SK-N-SH (cell line): ENCODE measurements at regions not wholly inside any gene's neighbourhood (a gene's known extent, or its start where the extent isn't known, plus 50 kb on each side); places are given as distances from the start of the nearest gene placed in this dataset.

Experiments
- CTCF ChIA-PET: fragments of 300-600, 350-600 bp; formaldehyde crosslinking; extraction: SDS; loops from one replicate; lab custom pipeline; 2021; lab: Yijun Ruan, JAX
- POLR2A ChIA-PET: fragments of 350-600 bp; sonication (Branson Sonifier 250); formaldehyde crosslinking; extraction: SDS; loops from one replicate; lab custom pipeline; 2020; ENCODE audit warnings: antibody characterized with exemption, inconsistent platforms; lab: Yijun Ruan, JAX
- DNase-seq: peaks from one replicate; pipeline ENCODE4 v3.0.0; 2012
- H2AFZ ChIP-seq: fragments of 200-600 bp; sonication (generic); 2 replicates; pipeline ENCODE4 v1.8.1; 2016; ENCODE audit warnings: antibody characterized with exemption, mild to moderate bottlenecking, low read depth
- H3F3A ChIP-seq: fragments of 200-600 bp; sonication (generic); replicated peaks from 2 replicates; pipeline ENCODE3; 2016; ENCODE audit warnings: antibody characterized with exemption, mild to moderate bottlenecking; ENCODE audit not compliant: insufficient read depth
- H3K27ac ChIP-seq, 2 experiments: fragments of 200-500 bp in 1 of 2; fragments of 200-600 bp in 1 of 2; sonication (Bioruptor generic) in 1 of 2; sonication (generic), shearing (Covaris generic) in 1 of 2; 2 replicates each; pipeline versions ENCODE4 v1.5.1 to v1.6.1; 2014 to 2016; ENCODE audit warnings: low read depth in 2 of 2, inconsistent platforms in 1 of 2, low read length in 1 of 2, mild to moderate bottlenecking in 1 of 2, mixed read lengths in 1 of 2
- H3K27me3 ChIP-seq: fragments of 200-600 bp; sonication (generic), shearing (Covaris generic); 2 replicates; pipeline ENCODE4 v1.6.1; 2016; ENCODE audit warnings: mixed run types; ENCODE audit not compliant: insufficient read depth
- H3K36me3 ChIP-seq, 2 experiments: fragments of 200-500 bp in 1 of 2; fragments of 200-600 bp in 1 of 2; sonication (Bioruptor generic) in 1 of 2; sonication (generic) in 1 of 2; replicated peaks in 1 of 2; 2 replicates each; pipeline versions ENCODE3 to v1.5.1; 2014 to 2016; ENCODE audit warnings: low read length in 1 of 2, mild to moderate bottlenecking in 1 of 2; ENCODE audit not compliant: insufficient read depth in 2 of 2, control insufficient read depth in 1 of 2
- H3K4me1 ChIP-seq, 2 experiments: fragments of 200-500 bp in 1 of 2; fragments of 200-600 bp in 1 of 2; sonication (Bioruptor generic) in 1 of 2; sonication (generic), shearing (Covaris generic) in 1 of 2; 2 replicates each; pipeline versions ENCODE4 v1.5.1 to v1.6.1; 2014 to 2016; ENCODE audit warnings: low read depth in 1 of 2, low read length in 1 of 2, mixed run types in 1 of 2; ENCODE audit not compliant: insufficient read depth in 2 of 2, control insufficient read depth in 1 of 2
- H3K4me2 ChIP-seq: fragments of 200-600 bp; sonication (generic), shearing (Covaris generic); 2 replicates; pipeline ENCODE4 v1.6.1; 2017; ENCODE audit warnings: mixed run types
- H3K4me3 ChIP-seq, 2 experiments: fragments of 200-500 bp in 1 of 2; fragments of 200-600 bp in 1 of 2; sonication (Bioruptor generic) in 1 of 2; sonication (generic), shearing (Covaris generic) in 1 of 2; 2 replicates each; pipeline versions ENCODE4 v1.5.1 to v1.8.1; 2014 to 2016; ENCODE audit warnings: low read depth in 2 of 2, inconsistent platforms in 1 of 2, low read length in 1 of 2, mild to moderate bottlenecking in 1 of 2, mixed read lengths in 1 of 2, moderate library complexity in 1 of 2
- H3K79me2 ChIP-seq: fragments of 200-600 bp; sonication (generic); 2 replicates; pipeline ENCODE4 v1.8.1; 2017; ENCODE audit warnings: mild to moderate bottlenecking; ENCODE audit not compliant: insufficient read depth
- H3K9ac ChIP-seq: fragments of 200-600 bp; sonication (generic); 2 replicates; pipeline ENCODE4 v1.6.1; 2017; ENCODE audit warnings: mixed run types
- H3K9me2 ChIP-seq: fragments of 200-600 bp; sonication (generic); 2 replicates; pipeline ENCODE4 v1.6.1; 2017; ENCODE audit warnings: mixed run types
- H3K9me3 ChIP-seq: fragments of 200-600 bp; sonication (generic); 2 replicates; pipeline ENCODE4 v1.6.1; 2017; ENCODE audit warnings: mixed run types, mild to moderate bottlenecking, moderate library complexity
- H4K20me1 ChIP-seq: fragments of 200-600 bp; sonication (generic); 2 replicates; pipeline ENCODE4 v1.6.1; 2017; ENCODE audit warnings: mild to moderate bottlenecking, mixed run types; ENCODE audit not compliant: insufficient read depth
- ELF1 ChIP-seq: IDR thresholded peaks from 2 replicates; pipeline ENCODE4 v1.4.0; 2012
- EP300 ChIP-seq, 2 experiments: IDR thresholded peaks; 2 replicates each; pipeline versions ENCODE4 v1.4.0 to v1.6.1; 2012; ENCODE audit warnings: borderline replicate concordance in 1 of 2, low read depth in 1 of 2, low read length in 1 of 2
- FOSL2 ChIP-seq: IDR thresholded peaks from 2 replicates; pipeline ENCODE4 v1.4.0; 2012; ENCODE audit warnings: low read depth, mild to moderate bottlenecking, moderate library complexity, borderline replicate concordance
- FOXJ3 ChIP-seq: sonication (generic); formaldehyde crosslinking; IDR thresholded peaks from 2 replicates; pipeline ENCODE4 v1.5.1; 2020; ENCODE audit warnings: mild to moderate bottlenecking, missing genetic modification reagents
- FOXM1 ChIP-seq: IDR thresholded peaks from 2 replicates; pipeline ENCODE4 v1.4.0; 2012; ENCODE audit warnings: low read depth, mild to moderate bottlenecking
- GATA2 ChIP-seq: sonication (generic); formaldehyde crosslinking; IDR thresholded peaks from 2 replicates; pipeline ENCODE4 v1.5.0; 2020; ENCODE audit warnings: mild to moderate bottlenecking, missing genetic modification reagents
- JUND ChIP-seq: IDR thresholded peaks from 2 replicates; pipeline ENCODE4 v1.4.0; 2012
- NFIC ChIP-seq: IDR thresholded peaks from 2 replicates; pipeline ENCODE4 v1.4.0; 2012; ENCODE audit warnings: borderline replicate concordance
- RAD21 ChIP-seq: IDR thresholded peaks from 2 replicates; pipeline ENCODE4 v1.6.1; 2012; ENCODE audit warnings: mild to moderate bottlenecking, low read length
- RCOR1 ChIP-seq: fragments of 150-350 bp; IDR thresholded peaks from 2 replicates; pipeline ENCODE4 v1.6.1; 2017; ENCODE audit warnings: antibody characterized with exemption, low read length
- RFX5 ChIP-seq: IDR thresholded peaks from 2 replicates; pipeline ENCODE4 v1.6.1; 2012; ENCODE audit warnings: mild to moderate bottlenecking, improper control_type of control experiment, low read length
- RXRA ChIP-seq: IDR thresholded peaks from 2 replicates; pipeline ENCODE4 v1.4.0; 2012; ENCODE audit warnings: low read depth, mild to moderate bottlenecking, borderline replicate concordance
- SMC3 ChIP-seq: IDR thresholded peaks from 2 replicates; pipeline ENCODE4 v1.6.1; 2012; ENCODE audit warnings: low read depth, low read length, improper control_type of control experiment
- TAF1 ChIP-seq: IDR thresholded peaks from 2 replicates; pipeline ENCODE4 v1.6.1; 2012; ENCODE audit warnings: low read depth, mild to moderate bottlenecking, low read length, moderate library complexity, borderline replicate concordance
- TCF12 ChIP-seq: IDR thresholded peaks from 2 replicates; pipeline ENCODE4 v1.4.0; 2012
- TEAD4 ChIP-seq: IDR thresholded peaks from 2 replicates; pipeline ENCODE4 v1.4.0; 2012; ENCODE audit warnings: mild to moderate bottlenecking, borderline replicate concordance; ENCODE audit not compliant: insufficient read depth
- WGBS: methylation state at CpG from one replicate; pipeline ENCODE4 v1.1.6; 2017; ENCODE audit warnings: low lambda C conversion rate; 5-methylcytosine and 5-hydroxymethylcytosine counted together
- TF ChIP-seq, protein P1 (sequence below): IDR thresholded peaks from 2 replicates; pipeline ENCODE4 v1.6.1; 2012; ENCODE audit warnings: mild to moderate bottlenecking, low read depth, low read length, moderate library complexity
- TF ChIP-seq, protein P2 (sequence below): IDR thresholded peaks from 2 replicates; pipeline ENCODE4; 2012
- TF ChIP-seq, protein P3 (sequence below): IDR thresholded peaks from 2 replicates; pipeline ENCODE4 v1.4.0; 2012; ENCODE audit warnings: low read depth, borderline replicate concordance

DNA sequence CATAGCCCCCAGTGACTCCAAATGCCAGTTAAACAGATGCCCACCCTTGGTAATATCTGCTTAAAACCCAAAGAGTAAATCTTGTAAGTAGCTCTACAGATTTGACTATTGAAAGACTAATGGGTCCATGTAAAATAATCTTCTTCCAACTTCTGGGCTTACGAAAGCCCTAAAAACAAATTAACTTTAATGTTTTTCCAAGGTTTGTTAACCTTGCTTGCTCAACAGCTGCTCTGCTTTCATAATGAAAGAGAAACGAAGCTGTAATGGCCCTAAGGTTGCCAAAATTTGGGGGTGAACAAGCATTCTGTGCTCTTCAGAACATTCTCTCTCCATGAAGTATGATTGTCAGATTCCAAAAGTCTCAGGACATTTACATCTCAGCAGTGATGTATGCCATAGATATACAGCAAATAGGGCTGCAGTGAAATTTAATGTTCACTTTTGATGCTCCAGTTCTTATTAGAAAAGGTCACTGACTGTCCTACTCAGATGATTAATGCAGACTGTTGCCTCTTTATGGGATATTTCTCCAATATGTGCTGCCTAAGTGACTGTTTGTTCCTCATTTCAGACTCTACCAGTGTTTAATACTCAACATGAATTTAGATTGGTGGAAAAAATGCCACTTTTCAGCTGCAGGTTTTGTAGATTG, 436.3 kb upstream of the CHST9 start:
- no peak for DNase-seq
- WGBS, result 37% methylated on average over 2 of the region's 2 CpGs
- H3K4me3 ChIP-seq, result no peak overlapping the region
- no peaks in the 10 kb centered on the region for H3F3A ChIP-seq
- ChIA-PET POLR2A (no interaction called here), CTCF (interaction anchor here (0.6 kb wide), 1 partner anchor 961 kb away, joined by 3 read pairs; no protein-coding TSS in a partner anchor)
- no peak overlapping the region for H3K4me2 ChIP-seq
- no peaks in the 10 kb centered on the region for H3K79me2 ChIP-seq
- TF ChIP-seq, protein P1, sequence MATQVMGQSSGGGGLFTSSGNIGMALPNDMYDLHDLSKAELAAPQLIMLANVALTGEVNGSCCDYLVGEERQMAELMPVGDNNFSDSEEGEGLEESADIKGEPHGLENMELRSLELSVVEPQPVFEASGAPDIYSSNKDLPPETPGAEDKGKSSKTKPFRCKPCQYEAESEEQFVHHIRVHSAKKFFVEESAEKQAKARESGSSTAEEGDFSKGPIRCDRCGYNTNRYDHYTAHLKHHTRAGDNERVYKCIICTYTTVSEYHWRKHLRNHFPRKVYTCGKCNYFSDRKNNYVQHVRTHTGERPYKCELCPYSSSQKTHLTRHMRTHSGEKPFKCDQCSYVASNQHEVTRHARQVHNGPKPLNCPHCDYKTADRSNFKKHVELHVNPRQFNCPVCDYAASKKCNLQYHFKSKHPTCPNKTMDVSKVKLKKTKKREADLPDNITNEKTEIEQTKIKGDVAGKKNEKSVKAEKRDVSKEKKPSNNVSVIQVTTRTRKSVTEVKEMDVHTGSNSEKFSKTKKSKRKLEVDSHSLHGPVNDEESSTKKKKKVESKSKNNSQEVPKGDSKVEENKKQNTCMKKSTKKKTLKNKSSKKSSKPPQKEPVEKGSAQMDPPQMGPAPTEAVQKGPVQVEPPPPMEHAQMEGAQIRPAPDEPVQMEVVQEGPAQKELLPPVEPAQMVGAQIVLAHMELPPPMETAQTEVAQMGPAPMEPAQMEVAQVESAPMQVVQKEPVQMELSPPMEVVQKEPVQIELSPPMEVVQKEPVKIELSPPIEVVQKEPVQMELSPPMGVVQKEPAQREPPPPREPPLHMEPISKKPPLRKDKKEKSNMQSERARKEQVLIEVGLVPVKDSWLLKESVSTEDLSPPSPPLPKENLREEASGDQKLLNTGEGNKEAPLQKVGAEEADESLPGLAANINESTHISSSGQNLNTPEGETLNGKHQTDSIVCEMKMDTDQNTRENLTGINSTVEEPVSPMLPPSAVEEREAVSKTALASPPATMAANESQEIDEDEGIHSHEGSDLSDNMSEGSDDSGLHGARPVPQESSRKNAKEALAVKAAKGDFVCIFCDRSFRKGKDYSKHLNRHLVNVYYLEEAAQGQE, result no peak
- TF ChIP-seq FOSL2 (no peak), TEAD4 (no peak), JUND (no peak), SMC3 (no peak), GATA2 (CRISPR knock-in tag) (no peak), RFX5 (no peak), RCOR1 (no peak), FOXM1 (no peak), RXRA (no peak), ELF1 (no peak), NFIC (no peak), TAF1 (no peak), TCF12 (no peak), FOXJ3 (CRISPR knock-in tag) (no peak), RAD21 (no peak), EP300 (IDR thresholded peaks at IDR 0.05; ENCODE audit: borderline replicate concordance in 1 of 2, low read depth in 1 of 2, low read length in 1 of 2) (no peak)
- TF ChIP-seq, protein P2, sequence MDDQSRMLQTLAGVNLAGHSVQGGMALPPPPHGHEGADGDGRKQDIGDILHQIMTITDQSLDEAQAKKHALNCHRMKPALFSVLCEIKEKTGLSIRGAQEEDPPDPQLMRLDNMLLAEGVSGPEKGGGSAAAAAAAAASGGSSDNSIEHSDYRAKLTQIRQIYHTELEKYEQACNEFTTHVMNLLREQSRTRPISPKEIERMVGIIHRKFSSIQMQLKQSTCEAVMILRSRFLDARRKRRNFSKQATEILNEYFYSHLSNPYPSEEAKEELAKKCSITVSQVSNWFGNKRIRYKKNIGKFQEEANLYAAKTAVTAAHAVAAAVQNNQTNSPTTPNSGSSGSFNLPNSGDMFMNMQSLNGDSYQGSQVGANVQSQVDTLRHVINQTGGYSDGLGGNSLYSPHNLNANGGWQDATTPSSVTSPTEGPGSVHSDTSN, result no peak
- TF ChIP-seq, protein P3, sequence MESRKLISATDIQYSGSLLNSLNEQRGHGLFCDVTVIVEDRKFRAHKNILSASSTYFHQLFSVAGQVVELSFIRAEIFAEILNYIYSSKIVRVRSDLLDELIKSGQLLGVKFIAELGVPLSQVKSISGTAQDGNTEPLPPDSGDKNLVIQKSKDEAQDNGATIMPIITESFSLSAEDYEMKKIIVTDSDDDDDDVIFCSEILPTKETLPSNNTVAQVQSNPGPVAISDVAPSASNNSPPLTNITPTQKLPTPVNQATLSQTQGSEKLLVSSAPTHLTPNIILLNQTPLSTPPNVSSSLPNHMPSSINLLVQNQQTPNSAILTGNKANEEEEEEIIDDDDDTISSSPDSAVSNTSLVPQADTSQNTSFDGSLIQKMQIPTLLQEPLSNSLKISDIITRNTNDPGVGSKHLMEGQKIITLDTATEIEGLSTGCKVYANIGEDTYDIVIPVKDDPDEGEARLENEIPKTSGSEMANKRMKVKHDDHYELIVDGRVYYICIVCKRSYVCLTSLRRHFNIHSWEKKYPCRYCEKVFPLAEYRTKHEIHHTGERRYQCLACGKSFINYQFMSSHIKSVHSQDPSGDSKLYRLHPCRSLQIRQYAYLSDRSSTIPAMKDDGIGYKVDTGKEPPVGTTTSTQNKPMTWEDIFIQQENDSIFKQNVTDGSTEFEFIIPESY, result no peak
- no peaks in the 10 kb centered on the region for H3K36me3 ChIP-seq
- no peak overlapping the region for H3K9ac ChIP-seq
- H2AFZ ChIP-seq, result no peak overlapping the region
- H4K20me1 ChIP-seq, result no peaks in the 10 kb centered on the region
- H3K9me2 ChIP-seq, result no peaks in the 10 kb centered on the region
- H3K9me3 ChIP-seq, result no peaks in the 10 kb centered on the region
- no peaks in the 10 kb centered on the region for H3K4me1 ChIP-seq
- no peak overlapping the region for H3K27ac ChIP-seq
- no peaks in the 10 kb centered on the region for H3K27me3 ChIP-seq
